ENCODE measurements at regions not wholly inside any gene's neighbourhood (a gene's known extent, or its start where the extent isn't known, plus 50 kb on each side); places are given as distances from the start of the nearest gene placed in this dataset.

GRCh38 chr6:133097208-133097607 lies 143.9 kb upstream of the EYA4 start:
- POLR2A ChIA-PET = no interaction called here
- ATAC-seq (ENCODE audit: low read depth) (no peak), DNase-seq (no peak)
- no peaks in the 10 kb centered on the region for H3K4me1 Mint-ChIP-seq
- no peak overlapping the region for H3K4me3 Mint-ChIP-seq
- H3K9me3 Mint-ChIP-seq = no peaks in the 10 kb centered on the region
- no peak overlapping the region for H3K27ac Mint-ChIP-seq
- no peaks in the 10 kb centered on the region for H3K27me3 Mint-ChIP-seq
- H3K36me3 Mint-ChIP-seq = no peaks in the 10 kb centered on the region

- no peak for ATAC-seq (ENCODE audit: low read depth)
- no peaks in the 10 kb centered on the region for H3K36me3 Mint-ChIP-seq
- POLR2A ChIA-PET = no interaction called here
- H3K4me1 Mint-ChIP-seq = no peaks in the 10 kb centered on the region
- no peak overlapping the region for H3K4me3 Mint-ChIP-seq
- H3K27me3 Mint-ChIP-seq = no peaks in the 10 kb centered on the region
- no peak overlapping the region for H3K27ac Mint-ChIP-seq
- DNase-seq = no peak
- H3K9me3 Mint-ChIP-seq = no peaks in the 10 kb centered on the region
These were observed 141.6 kb upstream of the EYA4 start for GRCh38 chr6:133099573-133099972.

- no peaks in the 10 kb centered on the region for H3K4me1 Mint-ChIP-seq
These were observed 140.3 kb upstream of the EYA4 start for GRCh38 chr6:133100865-133101264.

GRCh38 chr6:133101790-133102189 lies 139.4 kb upstream of the EYA4 start:
- no peak for DNase-seq
- Mint-ChIP-seq H3K27me3 (no peaks in the 10 kb centered on the region), H3K27ac (no peak overlapping the region), H3K4me3 (no peak overlapping the region), H3K4me1 (no peaks in the 10 kb centered on the region), H3K9me3 (no peaks in the 10 kb centered on the region), H3K36me3 (no peaks in the 10 kb centered on the region)
- no peak for ATAC-seq (ENCODE audit: low read depth)
- POLR2A ChIA-PET = no interaction called here

More at GRCh38 chr6:133100865-133101264, 140.3 kb upstream of the EYA4 start:
- Mint-ChIP-seq H3K27ac (no peak overlapping the region), H3K27me3 (no peaks in the 10 kb centered on the region), H3K9me3 (no peaks in the 10 kb centered on the region), H3K4me3 (no peak overlapping the region), H3K36me3 (no peaks in the 10 kb centered on the region)
- DNase-seq (no peak), ATAC-seq (ENCODE audit: low read depth) (no peak)
- POLR2A ChIA-PET = no interaction called here

GRCh38 chr6:133106934-133107333 lies 134.2 kb upstream of the EYA4 start:
- H3K36me3 Mint-ChIP-seq = no peaks in the 10 kb centered on the region
- no peaks in the 10 kb centered on the region for H3K4me1 Mint-ChIP-seq
- ATAC-seq (ENCODE audit: low read depth) (no peak), DNase-seq (no peak)
- no peaks in the 10 kb centered on the region for H3K9me3 Mint-ChIP-seq
- H3K4me3 Mint-ChIP-seq = no peak overlapping the region
- no peak overlapping the region for H3K27ac Mint-ChIP-seq
- POLR2A ChIA-PET = no interaction called here
- no peaks in the 10 kb centered on the region for H3K27me3 Mint-ChIP-seq

- H3K4me3 Mint-ChIP-seq = no peak overlapping the region
- H3K27me3 Mint-ChIP-seq = no peaks in the 10 kb centered on the region
- H3K27ac Mint-ChIP-seq = no peak overlapping the region
- POLR2A ChIA-PET = no interaction called here
- H3K4me1 Mint-ChIP-seq = no peaks in the 10 kb centered on the region
- H3K36me3 Mint-ChIP-seq = no peaks in the 10 kb centered on the region
- DNase-seq (no peak), ATAC-seq (ENCODE audit: low read depth) (no peak)
- H3K9me3 Mint-ChIP-seq = no peaks in the 10 kb centered on the region
These were observed 132.7 kb upstream of the EYA4 start for GRCh38 chr6:133108419-133108818.

GRCh38 chr6:133114973-133115372 lies 126.2 kb upstream of the EYA4 start:
- POLR2A ChIA-PET = no interaction called here
- Mint-ChIP-seq H3K36me3 (no peaks in the 10 kb centered on the region), H3K4me3 (no peak overlapping the region), H3K4me1 (no peaks in the 10 kb centered on the region), H3K27ac (no peak overlapping the region), H3K9me3 (peaks cover 3% of the 10 kb centered on the region), H3K27me3 (no peaks in the 10 kb centered on the region)
- no peak for DNase-seq
- no peak for ATAC-seq (ENCODE audit: low read depth)

GRCh38 chr6:133115946-133116345 lies 125.2 kb upstream of the EYA4 start:
- Mint-ChIP-seq H3K4me3 (no peak overlapping the region), H3K36me3 (no peaks in the 10 kb centered on the region), H3K4me1 (no peaks in the 10 kb centered on the region), H3K27me3 (no peaks in the 10 kb centered on the region), H3K9me3 (peaks cover 5% of the 10 kb centered on the region), H3K27ac (no peak overlapping the region)
- POLR2A ChIA-PET = no interaction called here
- ATAC-seq (ENCODE audit: low read depth) = no peak
- DNase-seq = no peak

GRCh38 chr6:133128191-133128590 lies 113.0 kb upstream of the EYA4 start:
- POLR2A ChIA-PET = no interaction called here
- ATAC-seq (ENCODE audit: low read depth) (no peak), DNase-seq (no peak)
- no peaks in the 10 kb centered on the region for H3K36me3 Mint-ChIP-seq
- no peak overlapping the region for H3K4me3 Mint-ChIP-seq
- H3K4me1 Mint-ChIP-seq = no peaks in the 10 kb centered on the region
- H3K27me3 Mint-ChIP-seq = no peaks in the 10 kb centered on the region
- H3K27ac Mint-ChIP-seq = no peak overlapping the region
- H3K9me3 Mint-ChIP-seq = no peaks in the 10 kb centered on the region

GRCh38 chr6:133129556-133129955 lies 111.6 kb upstream of the EYA4 start:
- no peaks in the 10 kb centered on the region for H3K36me3 Mint-ChIP-seq
- POLR2A ChIA-PET = no interaction called here
- ATAC-seq (ENCODE audit: low read depth) = no peak

GRCh38 chr6:133130863-133131262 lies 110.3 kb upstream of the EYA4 start:
- Mint-ChIP-seq H3K4me3 (no peak overlapping the region), H3K27ac (no peak overlapping the region), H3K27me3 (no peaks in the 10 kb centered on the region), H3K9me3 (no peaks in the 10 kb centered on the region), H3K4me1 (no peaks in the 10 kb centered on the region), H3K36me3 (no peaks in the 10 kb centered on the region)
- ATAC-seq (ENCODE audit: low read depth) (no peak), DNase-seq (no peak)
- POLR2A ChIA-PET = no interaction called here

More at GRCh38 chr6:133129556-133129955, 111.6 kb upstream of the EYA4 start:
- DNase-seq = no peak
- H3K27ac Mint-ChIP-seq = no peak overlapping the region
- no peaks in the 10 kb centered on the region for H3K4me1 Mint-ChIP-seq
- no peaks in the 10 kb centered on the region for H3K9me3 Mint-ChIP-seq
- no peaks in the 10 kb centered on the region for H3K27me3 Mint-ChIP-seq
- H3K4me3 Mint-ChIP-seq = no peak overlapping the region

- POLR2A ChIA-PET = no interaction called here
- H3K36me3 Mint-ChIP-seq = no peaks in the 10 kb centered on the region
- no peak overlapping the region for H3K4me3 Mint-ChIP-seq
- no peak overlapping the region for H3K27ac Mint-ChIP-seq
- DNase-seq = no peak
- no peaks in the 10 kb centered on the region for H3K4me1 Mint-ChIP-seq
- H3K9me3 Mint-ChIP-seq = no peaks in the 10 kb centered on the region
- ATAC-seq (ENCODE audit: low read depth) = no peak
- H3K27me3 Mint-ChIP-seq = no peaks in the 10 kb centered on the region
These were observed 109.3 kb upstream of the EYA4 start for GRCh38 chr6:133131621-133132465.

- no peak for ATAC-seq (ENCODE audit: low read depth)
- Mint-ChIP-seq H3K4me3 (no peak overlapping the region), H3K27me3 (no peaks in the 10 kb centered on the region), H3K9me3 (no peaks in the 10 kb centered on the region), H3K4me1 (no peaks in the 10 kb centered on the region), H3K36me3 (no peaks in the 10 kb centered on the region), H3K27ac (no peak overlapping the region)
- no peak for DNase-seq
- POLR2A ChIA-PET = no interaction called here
These were observed 108.6 kb upstream of the EYA4 start for GRCh38 chr6:133132466-133132971.

- Mint-ChIP-seq H3K9me3 (no peaks in the 10 kb centered on the region), H3K36me3 (no peaks in the 10 kb centered on the region), H3K27ac (no peak overlapping the region), H3K4me3 (no peak overlapping the region), H3K27me3 (no peaks in the 10 kb centered on the region), H3K4me1 (no peaks in the 10 kb centered on the region)
- DNase-seq = no peak
- POLR2A ChIA-PET = no interaction called here
- ATAC-seq (ENCODE audit: low read depth) = no peak
These were observed 104.8 kb upstream of the EYA4 start for GRCh38 chr6:133136177-133136880.

All from activated naive CD8-positive, alpha-beta T cell treated with anti-CD3 and anti-CD28 coated beads, Interleukin-2, amount 10 ng/mL, durations not matched to agents 7 days and 5 days (primary cell).